Coronary artery (tissue), 2 donors: ENCODE measurements at regions not wholly inside any gene's neighbourhood (a gene's known extent, or its start where the extent isn't known, plus 50 kb on each side); places are given as distances from the start of the nearest gene placed in this dataset.

Experiments used
- DNase-seq: peaks from one replicate; pipeline ENCODE4 v3.0.0-alpha.2; 2017; ENCODE audit warnings: low spot score
- H3K27ac ChIP-seq, 2 donors: fragments of 200-600 bp; sonication (generic); one replicate each; pipeline ENCODE4 v1.5.1; 2016 to 2019
- H3K4me3 ChIP-seq: fragments of 200-600 bp; sonication (generic); 2 replicates; pipeline ENCODE4 v1.5.1; 2016; ENCODE audit warnings: mild to moderate bottlenecking, moderate library complexity
- TF ChIP-seq, protein P1 (sequence below): fragments of 200-600 bp; sonication (generic); IDR thresholded peaks from one replicate; pipeline ENCODE4 v1.5.1; 2019; ENCODE audit warnings: antibody characterized with exemption

DNA sequence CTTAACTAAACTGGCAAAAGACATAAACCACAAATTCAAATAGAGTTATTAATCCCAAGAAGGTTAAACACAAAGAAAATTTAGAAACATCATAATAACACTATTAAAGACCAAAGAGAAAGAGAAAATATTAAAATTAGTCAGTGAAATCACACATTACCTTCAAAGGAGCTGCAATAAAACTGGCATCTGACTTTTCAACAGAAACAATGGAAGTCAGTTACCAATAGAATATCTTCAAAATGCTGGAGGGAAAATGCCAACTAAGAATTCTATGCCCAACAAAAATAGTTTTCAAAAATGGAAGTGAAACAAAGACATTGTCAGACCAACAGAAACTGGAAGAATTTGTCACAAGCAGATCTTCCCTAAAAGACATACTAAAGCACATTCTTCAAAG, 68.7 kb upstream of the RNF7 start:
- no peak for DNase-seq
- Histone ChIP-seq H3K4me3 (no peak overlapping the region), H3K27ac (no peak overlapping the region)
- TF ChIP-seq, protein P1, sequence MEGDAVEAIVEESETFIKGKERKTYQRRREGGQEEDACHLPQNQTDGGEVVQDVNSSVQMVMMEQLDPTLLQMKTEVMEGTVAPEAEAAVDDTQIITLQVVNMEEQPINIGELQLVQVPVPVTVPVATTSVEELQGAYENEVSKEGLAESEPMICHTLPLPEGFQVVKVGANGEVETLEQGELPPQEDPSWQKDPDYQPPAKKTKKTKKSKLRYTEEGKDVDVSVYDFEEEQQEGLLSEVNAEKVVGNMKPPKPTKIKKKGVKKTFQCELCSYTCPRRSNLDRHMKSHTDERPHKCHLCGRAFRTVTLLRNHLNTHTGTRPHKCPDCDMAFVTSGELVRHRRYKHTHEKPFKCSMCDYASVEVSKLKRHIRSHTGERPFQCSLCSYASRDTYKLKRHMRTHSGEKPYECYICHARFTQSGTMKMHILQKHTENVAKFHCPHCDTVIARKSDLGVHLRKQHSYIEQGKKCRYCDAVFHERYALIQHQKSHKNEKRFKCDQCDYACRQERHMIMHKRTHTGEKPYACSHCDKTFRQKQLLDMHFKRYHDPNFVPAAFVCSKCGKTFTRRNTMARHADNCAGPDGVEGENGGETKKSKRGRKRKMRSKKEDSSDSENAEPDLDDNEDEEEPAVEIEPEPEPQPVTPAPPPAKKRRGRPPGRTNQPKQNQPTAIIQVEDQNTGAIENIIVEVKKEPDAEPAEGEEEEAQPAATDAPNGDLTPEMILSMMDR, result no peak

DNA sequence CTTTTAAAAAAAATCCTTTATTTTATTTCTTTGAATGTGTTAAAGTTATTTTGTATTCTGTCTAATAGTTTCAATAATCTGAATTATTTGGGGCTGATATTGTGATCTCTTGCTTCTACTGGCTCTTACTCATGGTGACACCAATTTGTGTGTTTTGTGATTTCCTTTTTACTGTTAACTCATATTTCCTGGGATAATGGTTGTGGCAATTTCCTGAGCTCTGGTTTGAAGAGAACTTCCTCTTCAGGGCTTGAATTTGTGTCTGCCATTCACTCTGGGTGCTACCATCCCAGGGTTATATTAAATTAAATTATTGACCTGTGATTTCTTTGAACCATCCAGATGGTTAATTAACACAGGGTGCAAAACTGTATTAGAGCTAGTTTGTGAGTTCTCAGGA, 60.4 kb upstream of the RNF7 start:
- TF ChIP-seq, protein P1, result no peak
- no peak overlapping the region for H3K4me3 ChIP-seq
- no peak for DNase-seq
- no peak overlapping the region for H3K27ac ChIP-seq

DNA sequence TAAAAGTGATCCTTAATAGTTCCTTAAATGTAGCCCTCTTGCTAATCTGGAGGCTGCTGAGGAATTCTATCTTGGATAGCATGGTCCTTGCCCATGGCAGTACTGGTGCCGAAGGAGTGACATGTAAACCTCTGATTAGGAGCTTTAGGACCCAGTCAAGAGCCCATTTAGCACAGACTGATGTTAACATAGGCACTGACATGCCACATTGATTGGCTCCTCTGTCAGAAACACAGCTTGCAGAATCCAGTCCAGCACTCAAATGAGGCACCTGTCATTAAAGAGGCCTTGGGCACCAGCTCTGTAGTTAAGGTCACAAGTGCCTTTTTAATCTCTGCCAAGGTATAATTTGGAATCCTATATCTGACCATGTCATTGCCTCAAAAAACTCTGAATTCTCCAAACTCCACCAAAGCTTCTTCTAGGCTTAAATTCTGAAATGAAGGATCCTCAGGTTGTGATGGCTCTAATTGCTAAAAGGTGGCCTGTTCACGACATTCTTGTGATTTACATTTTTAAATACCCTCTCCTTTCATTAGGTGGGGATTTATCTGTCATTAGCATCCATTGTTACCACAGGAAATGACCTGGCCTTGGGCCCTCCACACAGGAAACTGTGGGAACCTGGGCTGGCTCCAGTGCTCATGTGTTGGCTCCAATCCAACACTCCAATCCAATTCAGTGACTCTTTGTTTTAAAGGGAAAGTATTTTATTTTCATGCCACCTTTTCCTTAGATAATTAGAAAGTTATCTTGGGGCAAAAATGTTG, 57.3 kb upstream of the RNF7 start:
- Histone ChIP-seq H3K27ac (no peak overlapping the region), H3K4me3 (no peak overlapping the region)
- TF ChIP-seq, protein P1, result no peak
- DNase-seq, result no peak

GRCh38 chr3:141681390-141681780, 56.7 kb upstream of the RNF7 start:
- H3K27ac ChIP-seq, result no peak overlapping the region
- TF ChIP-seq, protein P1, result no peak
- DNase-seq, result no peak
- H3K4me3 ChIP-seq, result no peak overlapping the region

GRCh38 chr3:141682007-141682406, 56.1 kb upstream of the RNF7 start:
- Histone ChIP-seq H3K4me3 (no peak overlapping the region), H3K27ac (no peak overlapping the region)
- no peak for DNase-seq
- TF ChIP-seq, protein P1, result no peak

DNA sequence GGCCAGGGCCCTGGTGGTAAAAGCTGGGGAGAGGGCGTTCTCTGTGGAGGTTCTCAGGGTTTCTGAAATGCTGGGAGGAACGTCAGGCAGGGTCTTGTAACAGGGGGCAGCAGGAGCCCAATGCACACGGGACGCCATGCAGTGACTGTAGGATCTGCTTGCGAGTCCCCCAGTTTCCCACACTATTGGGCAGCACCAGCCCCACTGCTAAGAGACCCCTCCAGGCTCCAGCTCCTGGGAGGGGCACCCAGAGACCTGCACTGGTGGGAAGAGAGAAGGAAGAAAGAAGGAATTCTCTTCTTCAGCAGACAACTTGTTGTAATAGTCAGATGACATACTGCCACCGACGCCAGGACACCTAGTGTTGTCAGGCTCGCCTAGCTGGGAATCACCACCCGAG, 55.2 kb upstream of the RNF7 start:
- no peak overlapping the region for H3K4me3 ChIP-seq
- TF ChIP-seq, protein P1, result no peak
- H3K27ac ChIP-seq, result no peak overlapping the region
- DNase-seq, result no peak

DNA sequence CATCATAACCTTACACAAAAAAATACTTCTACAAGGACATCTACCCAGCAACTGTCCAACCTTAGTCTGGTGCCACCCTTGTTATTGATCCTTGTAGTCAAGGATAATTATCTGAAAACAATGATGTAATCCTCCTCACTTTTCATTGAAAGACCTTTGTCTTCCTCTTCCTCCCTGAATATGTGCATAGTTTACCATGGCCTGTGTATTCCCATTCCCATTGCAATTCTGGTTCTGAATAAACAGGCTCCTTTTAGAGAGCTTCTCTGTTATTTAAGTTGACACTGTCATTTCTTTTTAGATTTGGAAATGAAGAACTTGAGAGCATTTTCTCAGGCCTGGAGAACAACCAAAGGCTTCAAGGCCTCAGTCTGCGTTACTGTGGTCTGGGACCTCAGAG, 53.3 kb upstream of the RNF7 start:
- DNase-seq, result no peak
- Histone ChIP-seq H3K27ac (no peak overlapping the region), H3K4me3 (no peak overlapping the region)
- TF ChIP-seq, protein P1, result no peak
